ENCODE measurements at regions not wholly inside any gene's neighbourhood (a gene's known extent, or its start where the extent isn't known, plus 50 kb on each side); places are given as distances from the start of the nearest gene placed in this dataset.

DNA sequence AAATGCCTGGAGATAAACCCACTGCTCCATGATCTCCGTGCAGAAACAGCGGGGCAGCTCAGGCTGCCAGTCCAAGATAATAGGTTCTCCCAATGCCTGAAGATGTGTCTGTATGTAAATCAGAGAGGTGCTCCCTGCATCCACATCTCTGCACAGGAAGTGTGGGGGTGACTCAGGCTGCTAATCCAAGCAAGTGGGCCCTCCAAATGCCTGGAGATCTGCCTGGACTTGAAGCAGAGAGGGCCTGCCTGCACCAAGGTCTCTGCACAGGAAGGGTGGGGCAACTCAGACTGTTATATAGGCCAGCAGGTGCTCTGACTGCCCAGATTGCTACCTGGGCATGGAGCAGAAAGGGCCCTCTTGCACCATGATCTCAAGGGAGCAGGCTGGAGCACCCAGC, 504.7 kb downstream of the LRFN5 start:
- no peaks in the 10 kb centered on the region for H4K20me1 ChIP-seq (ENCODE audit: insufficient read depth, low read length)
- 3% methylated on average over 2 of the region's 2 CpGs for WGBS (ENCODE audit: low lambda C conversion rate)
- BruUV-seq (replicated peaks): no TSS peak
- no peaks in the 10 kb centered on the region for H3K79me2 ChIP-seq (ENCODE audit: insufficient read depth, low read length)
- FAIRE-seq: no peak
- no peak for ATAC-seq
- CTCF ChIA-PET (ENCODE audit: low intra/inter-chr PET ratio, low total read pairs): no interaction called here
- TF ChIP-seq CENPBD1 (CRISPR knock-in tag; IDR thresholded peaks at IDR 0.05; ENCODE audit: borderline replicate concordance, low read depth): no peak
- TF ChIP-seq, protein P1, sequence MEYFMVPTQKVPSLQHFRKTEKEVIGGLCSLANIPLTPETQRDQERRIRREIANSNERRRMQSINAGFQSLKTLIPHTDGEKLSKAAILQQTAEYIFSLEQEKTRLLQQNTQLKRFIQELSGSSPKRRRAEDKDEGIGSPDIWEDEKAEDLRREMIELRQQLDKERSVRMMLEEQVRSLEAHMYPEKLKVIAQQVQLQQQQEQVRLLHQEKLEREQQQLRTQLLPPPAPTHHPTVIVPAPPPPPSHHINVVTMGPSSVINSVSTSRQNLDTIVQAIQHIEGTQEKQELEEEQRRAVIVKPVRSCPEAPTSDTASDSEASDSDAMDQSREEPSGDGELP (IDR thresholded peaks at IDR 0.05; ENCODE audit: borderline replicate concordance, low read depth): no peak
- TF ChIP-seq PHF8 (CRISPR knock-in tag; IDR thresholded peaks at IDR 0.05): no peak
- POLR2A ChIA-PET: no interaction called here
- H3K36me3 ChIP-seq (replicated peaks in 1 of 2; ENCODE audit: control insufficient read depth in 1 of 2, insufficient read depth in 2 of 2, low read length in 2 of 2): no peaks in the 10 kb centered on the region
- DNase-seq (ENCODE audit: low spot score): no peak
- intact Hi-C loops (cut with micrococcal nuclease; ENCODE audit: unreplicated experiment): loop anchor here (10.0 kb wide), 1 partner anchor 187 kb away; no protein-coding TSS in a partner anchor
- H3K4me2 ChIP-seq (ENCODE audit: low read depth, low read length): no peak overlapping the region
- no peaks in the 10 kb centered on the region for H3K4me1 ChIP-seq (ENCODE audit: insufficient read depth, low read length)
- no peak overlapping the region for H3K4me3 ChIP-seq (replicated peaks in 1 of 3; ENCODE audit: insufficient read depth in 1 of 3, low read depth in 2 of 3, low read length in 3 of 3)
- no peak overlapping the region for H3K27ac ChIP-seq (ENCODE audit: extremely low read length, insufficient read depth, low read length)
- in situ Hi-C loops (cut with HindIII; ENCODE audit: extremely low pct_ligation_motif_present, low pct_unique_long_range_greater_than_20kb): no loop called here
- H3K27me3 ChIP-seq (ENCODE audit: control insufficient read depth in 1 of 2, insufficient read depth in 2 of 2, low read length in 2 of 2): no peaks in the 10 kb centered on the region
- H3K9me3 ChIP-seq (ENCODE audit: low read length): peaks cover 94% of the 10 kb centered on the region
- no peak overlapping the region for H3K9ac ChIP-seq (ENCODE audit: insufficient read depth, low read depth, low read length)
- no peak overlapping the region for H2AFZ ChIP-seq (ENCODE audit: low read length)

GRCh38 chr14:42110167-42110566, 503.5 kb downstream of the LRFN5 start:
- H4K20me1 ChIP-seq (ENCODE audit: insufficient read depth, low read length): no peaks in the 10 kb centered on the region
- in situ Hi-C loops (cut with HindIII; ENCODE audit: extremely low pct_ligation_motif_present, low pct_unique_long_range_greater_than_20kb): no loop called here
- WGBS (ENCODE audit: low lambda C conversion rate): 18% methylated on average over 1 of the region's 1 CpG

More at GRCh38 chr14:42110167-42110566, 503.5 kb downstream of the LRFN5 start:
- Histone ChIP-seq H3K36me3 (replicated peaks in 1 of 2; ENCODE audit: control insufficient read depth in 1 of 2, insufficient read depth in 2 of 2, low read length in 2 of 2) (no peaks in the 10 kb centered on the region), H3K27me3 (ENCODE audit: control insufficient read depth in 1 of 2, insufficient read depth in 2 of 2, low read length in 2 of 2) (no peaks in the 10 kb centered on the region), H3K4me1 (ENCODE audit: insufficient read depth, low read length) (no peaks in the 10 kb centered on the region), H3K4me3 (replicated peaks in 1 of 3; ENCODE audit: insufficient read depth in 1 of 3, low read depth in 2 of 3, low read length in 3 of 3) (no peak overlapping the region), H3K4me2 (ENCODE audit: low read depth, low read length) (no peak overlapping the region), H3K79me2 (ENCODE audit: insufficient read depth, low read length) (no peaks in the 10 kb centered on the region), H2AFZ (ENCODE audit: low read length) (no peak overlapping the region), H3K27ac (ENCODE audit: extremely low read length, insufficient read depth, low read length) (no peak overlapping the region), H3K9ac (ENCODE audit: insufficient read depth, low read depth, low read length) (no peak overlapping the region), H3K9me3 (ENCODE audit: low read length) (peaks cover 94% of the 10 kb centered on the region)
- intact Hi-C loops (cut with micrococcal nuclease; ENCODE audit: unreplicated experiment): loop anchor here (10.0 kb wide), 1 partner anchor 185 kb away; no protein-coding TSS in a partner anchor
- DNase-seq (ENCODE audit: low spot score) (peak; percentile 27), FAIRE-seq (no peak), ATAC-seq (peak; percentile 76)
- POLR2A ChIA-PET: no interaction called here
- no TSS peak for BruUV-seq (replicated peaks)
- TF ChIP-seq MEF2D (CRISPR knock-in tag; IDR thresholded peaks at IDR 0.05) (no peak), IKZF5 (CRISPR knock-in tag; IDR thresholded peaks at IDR 0.05) (no peak), SMC3 (IDR thresholded peaks at IDR 0.05; ENCODE audit: low read length) (peak; percentile 17; the same call in 1 of the 2 replicates), STAG1 (CRISPR knock-in tag; IDR thresholded peaks at IDR 0.05) (peak; percentile 62), CTCF (CRISPR knock-in tag; IDR thresholded peaks at IDR 0.05) (peak; percentile 43)
- CTCF ChIA-PET (ENCODE audit: low intra/inter-chr PET ratio, low total read pairs): no interaction called here
